HCT116 (cell line): ENCODE measurements at regions not wholly inside any gene's neighbourhood (a gene's known extent, or its start where the extent isn't known, plus 50 kb on each side); places are given as distances from the start of the nearest gene placed in this dataset.

Source experiments
- CTCF ChIP-seq, 3 experiments: fragments of 200-600 bp in 1 of 3; sonication (generic) in 1 of 3; IDR thresholded peaks in 2 of 3; conservative IDR thresholded peaks in 1 of 3; 2 replicates each; pipeline ENCODE4 v1.5.1; 2012 to 2017; ENCODE audit warnings: low read depth in 2 of 3, low read length in 2 of 3, antibody characterized with exemption in 1 of 3, borderline replicate concordance in 1 of 3, control low read depth in 1 of 3, mild to moderate bottlenecking in 1 of 3, mixed read lengths in 1 of 3, mixed run types in 1 of 3, moderate library complexity in 1 of 3; ENCODE audit not compliant: insufficient read depth in 1 of 3
- ELF1 ChIP-seq: IDR thresholded peaks from 2 replicates; pipeline ENCODE4 v1.6.1; 2012; ENCODE audit warnings: low read depth, borderline replicate concordance
- EZH2 ChIP-seq: fragments of 200-600 bp; sonication (generic); IDR thresholded peaks from 2 replicates; pipeline ENCODE4 v1.6.1; 2017; ENCODE audit warnings: antibody characterized with exemption, mixed run types
- FOSL1 ChIP-seq: IDR thresholded peaks from 2 replicates; pipeline ENCODE4 v1.6.1; 2012; ENCODE audit warnings: low read depth
- JUND ChIP-seq: IDR thresholded peaks from 2 replicates; pipeline ENCODE4 v1.6.1; 2012
- MAX ChIP-seq: IDR thresholded peaks from 2 replicates; pipeline ENCODE4 v1.6.1; 2012
- REST ChIP-seq: IDR thresholded peaks from 2 replicates; pipeline ENCODE4 v1.6.1; 2012; ENCODE audit warnings: low read depth
- TCF7L2 ChIP-seq: IDR thresholded peaks from 2 replicates; pipeline ENCODE4 v1.7.0; 2011; ENCODE audit warnings: borderline replicate concordance, inconsistent platforms; ENCODE audit not compliant: insufficient read depth, insufficient read length; ENCODE audit errors: extremely low read depth

- TF ChIP-seq TCF7L2 (no peak), FOSL1 (no peak), EZH2 (no peak), CTCF (IDR thresholded peaks at IDR 0.05 in 2 of 3, conservative IDR thresholded peaks at IDR 0.05 in 1 of 3; ENCODE audit: borderline replicate concordance in 1 of 3, insufficient read depth in 1 of 3, low read depth in 2 of 3, low read length in 2 of 3) (no peak), ELF1 (no peak), JUND (no peak), REST (no peak), MAX (no peak)
These were observed 373.1 kb upstream of the DCN start for GRCh38 chr12:91555436-91556415.
